Lower leg skin (tissue), 3 donors: ENCODE measurements at regions not wholly inside any gene's neighbourhood (a gene's known extent, or its start where the extent isn't known, plus 50 kb on each side); places are given as distances from the start of the nearest gene placed in this dataset.

Experiments used
- POLR2A ChIP-seq, 2 donors: fragments of 450-650 bp; IDR thresholded peaks; one replicate each; pipeline ENCODE4 v1.6.1; 2016 to 2017; ENCODE audit warnings: antibody characterized with exemption in 2 of 2, mild to moderate bottlenecking in 1 of 2, moderate library complexity in 1 of 2
- TF ChIP-seq, protein P1 (sequence below), 3 donors: fragments of 450-650 bp; IDR thresholded peaks; one replicate each; pipeline ENCODE4 v1.5.1; 2016; ENCODE audit warnings: antibody characterized with exemption in 3 of 3, mild to moderate bottlenecking in 3 of 3, moderate library complexity in 2 of 3

DNA sequence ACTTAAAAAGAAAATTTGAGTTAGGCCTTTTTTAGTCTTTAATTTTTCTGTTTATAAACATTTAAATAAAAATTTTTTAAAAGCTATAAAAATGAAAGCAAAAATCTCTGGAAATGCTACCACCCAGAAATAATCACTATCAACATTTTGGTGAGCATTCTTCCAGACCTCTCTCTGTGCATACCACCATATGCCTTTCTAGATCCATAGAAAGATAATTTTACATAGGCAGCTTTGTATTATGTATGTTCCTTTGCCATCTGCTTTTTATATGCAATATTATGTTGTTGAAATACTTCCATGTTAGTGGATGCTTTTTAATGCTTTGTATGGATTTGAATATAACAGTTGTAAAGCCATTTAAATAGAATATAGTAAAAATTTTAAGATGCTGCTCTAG, 496.7 kb upstream of the HTR1E start:
- TF ChIP-seq, protein P1, sequence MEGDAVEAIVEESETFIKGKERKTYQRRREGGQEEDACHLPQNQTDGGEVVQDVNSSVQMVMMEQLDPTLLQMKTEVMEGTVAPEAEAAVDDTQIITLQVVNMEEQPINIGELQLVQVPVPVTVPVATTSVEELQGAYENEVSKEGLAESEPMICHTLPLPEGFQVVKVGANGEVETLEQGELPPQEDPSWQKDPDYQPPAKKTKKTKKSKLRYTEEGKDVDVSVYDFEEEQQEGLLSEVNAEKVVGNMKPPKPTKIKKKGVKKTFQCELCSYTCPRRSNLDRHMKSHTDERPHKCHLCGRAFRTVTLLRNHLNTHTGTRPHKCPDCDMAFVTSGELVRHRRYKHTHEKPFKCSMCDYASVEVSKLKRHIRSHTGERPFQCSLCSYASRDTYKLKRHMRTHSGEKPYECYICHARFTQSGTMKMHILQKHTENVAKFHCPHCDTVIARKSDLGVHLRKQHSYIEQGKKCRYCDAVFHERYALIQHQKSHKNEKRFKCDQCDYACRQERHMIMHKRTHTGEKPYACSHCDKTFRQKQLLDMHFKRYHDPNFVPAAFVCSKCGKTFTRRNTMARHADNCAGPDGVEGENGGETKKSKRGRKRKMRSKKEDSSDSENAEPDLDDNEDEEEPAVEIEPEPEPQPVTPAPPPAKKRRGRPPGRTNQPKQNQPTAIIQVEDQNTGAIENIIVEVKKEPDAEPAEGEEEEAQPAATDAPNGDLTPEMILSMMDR (IDR thresholded peaks at IDR 0.05) = no peak
- no peak for TF ChIP-seq POLR2A (IDR thresholded peaks at IDR 0.05)
